ENCODE measurements at regions not wholly inside any gene's neighbourhood (a gene's known extent, or its start where the extent isn't known, plus 50 kb on each side); places are given as distances from the start of the nearest gene placed in this dataset.
"Not testable (repeated sequence)": the region's sequence is repeated elsewhere in the genome, so short reads cannot be mapped to it uniquely, and the experiment has no call there.

GRCh38 chr16:22711847-22712246 lies 102.1 kb upstream of the HS3ST2 start:
- no peak for DNase-seq (ENCODE audit: low read depth in 2 of 2)

DNA sequence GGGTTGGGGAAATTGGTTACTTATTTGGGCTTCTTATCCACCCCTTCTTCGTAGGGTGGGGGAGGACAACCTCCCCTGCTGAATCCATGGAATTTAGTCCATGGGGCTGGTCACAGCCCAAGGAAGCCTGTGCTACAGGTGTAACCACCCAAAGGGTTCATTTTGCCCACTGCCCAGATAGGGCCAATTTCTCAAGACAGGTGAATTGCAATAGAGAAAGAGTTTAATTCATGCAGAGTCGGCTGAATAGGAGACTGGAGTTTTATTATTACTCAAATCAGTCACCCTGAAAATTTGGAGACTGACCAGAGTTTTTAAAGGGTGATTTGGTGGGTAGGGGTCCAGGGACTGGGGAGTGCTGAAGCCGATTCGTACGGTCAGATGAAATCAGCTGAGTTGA lies 101.5 kb upstream of the HS3ST2 start:
- no peak for DNase-seq (ENCODE audit: low read depth in 2 of 2)

DNA sequence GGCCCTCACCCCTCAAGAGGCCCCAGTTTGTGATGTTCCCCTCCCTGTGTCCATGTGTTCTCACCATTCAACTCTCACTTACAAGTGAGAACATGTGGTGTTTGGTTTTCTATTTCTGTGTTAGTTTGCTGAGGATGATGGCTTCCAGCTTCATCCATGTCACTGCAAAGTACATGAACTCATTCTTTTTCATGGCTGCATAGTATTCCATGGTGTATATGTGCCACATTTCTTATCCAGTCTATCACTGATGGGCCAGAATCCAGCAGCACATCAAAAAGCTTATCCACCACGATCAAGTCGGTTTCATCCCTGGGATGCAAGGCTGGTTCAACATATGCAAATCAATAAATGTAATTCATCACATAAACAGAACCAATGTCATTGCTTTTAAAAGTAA lies 95.4 kb upstream of the HS3ST2 start:
- not testable (repeated sequence) for DNase-seq (ENCODE audit: low read depth in 2 of 2)

DNA sequence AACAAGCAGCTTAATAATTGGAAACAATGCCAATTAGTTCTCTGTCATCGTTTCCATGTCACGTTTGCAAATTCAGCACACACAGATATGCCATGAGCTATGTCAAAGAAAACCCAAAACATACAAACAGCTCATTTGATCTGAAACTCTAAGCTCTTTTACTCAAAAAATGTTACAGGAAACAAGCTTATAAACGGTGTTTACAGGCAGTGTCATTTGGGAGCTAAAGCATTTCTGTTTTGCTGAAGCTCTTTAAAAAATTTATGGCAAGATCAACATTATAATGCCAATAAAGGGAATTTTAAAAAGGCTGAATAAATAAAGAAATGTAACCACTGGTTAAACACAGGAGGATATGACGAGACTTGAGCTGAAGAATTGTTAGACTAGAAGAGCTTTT lies 94.0 kb upstream of the HS3ST2 start:
- no peak for DNase-seq (ENCODE audit: low read depth in 2 of 2)

GRCh38 chr16:22721511-22722100 lies 92.4 kb upstream of the HS3ST2 start:
- no peak for DNase-seq (ENCODE audit: low read depth in 2 of 2)

- not testable (repeated sequence) for DNase-seq (ENCODE audit: low read depth in 2 of 2)
Observed at GRCh38 chr16:22722551-22723541, 91.1 kb upstream of the HS3ST2 start.

- no peak for DNase-seq (ENCODE audit: low read depth in 2 of 2)
Observed at GRCh38 chr16:22726868-22727267, 87.1 kb upstream of the HS3ST2 start.

GRCh38 chr16:22727285-22728166 lies 86.4 kb upstream of the HS3ST2 start:
- no peak for DNase-seq (ENCODE audit: low read depth in 2 of 2)

DNA sequence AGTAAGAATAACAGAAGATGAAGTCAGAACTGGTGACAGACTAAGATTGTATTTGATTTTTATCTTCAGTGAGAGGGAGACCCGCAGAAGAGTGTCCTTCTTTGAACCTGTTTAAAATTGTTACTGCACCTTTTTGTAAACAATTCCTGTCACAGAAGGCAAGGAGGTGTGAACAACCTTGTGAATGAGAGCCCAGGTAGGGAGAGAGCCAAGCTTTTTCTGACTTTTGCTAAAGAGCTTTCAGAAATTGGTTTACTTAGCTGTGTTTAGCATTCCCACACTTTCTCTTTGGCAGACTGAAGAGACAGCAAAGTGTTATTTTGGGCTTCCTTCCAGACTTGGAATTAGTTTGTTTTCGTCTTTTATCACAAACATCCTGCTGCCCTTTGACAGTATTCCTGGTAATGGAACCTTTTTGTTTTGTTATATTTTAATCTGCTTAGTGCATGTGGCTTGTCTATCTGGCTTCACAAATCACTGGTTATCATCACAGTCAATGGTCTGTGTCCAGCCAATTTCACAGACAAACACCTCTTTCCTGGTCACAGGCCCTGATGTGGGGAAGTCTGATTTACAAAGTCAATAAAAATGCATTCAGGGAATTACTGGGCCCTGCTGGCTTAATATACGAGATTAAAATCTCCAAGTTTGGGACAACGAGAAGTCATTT lies 85.7 kb upstream of the HS3ST2 start:
- peak; percentile 48 to 73 for DNase-seq (ENCODE audit: low read depth in 2 of 2)

- no peak for DNase-seq (ENCODE audit: low read depth in 2 of 2)
Observed at GRCh38 chr16:22732400-22732799, 81.6 kb upstream of the HS3ST2 start.

GRCh38 chr16:22732959-22733358 lies 81.0 kb upstream of the HS3ST2 start:
- DNase-seq (ENCODE audit: low read depth in 2 of 2), result no peak

- DNase-seq (ENCODE audit: low read depth in 2 of 2), result no peak
Observed at GRCh38 chr16:22734368-22734767, 79.6 kb upstream of the HS3ST2 start.

DNA sequence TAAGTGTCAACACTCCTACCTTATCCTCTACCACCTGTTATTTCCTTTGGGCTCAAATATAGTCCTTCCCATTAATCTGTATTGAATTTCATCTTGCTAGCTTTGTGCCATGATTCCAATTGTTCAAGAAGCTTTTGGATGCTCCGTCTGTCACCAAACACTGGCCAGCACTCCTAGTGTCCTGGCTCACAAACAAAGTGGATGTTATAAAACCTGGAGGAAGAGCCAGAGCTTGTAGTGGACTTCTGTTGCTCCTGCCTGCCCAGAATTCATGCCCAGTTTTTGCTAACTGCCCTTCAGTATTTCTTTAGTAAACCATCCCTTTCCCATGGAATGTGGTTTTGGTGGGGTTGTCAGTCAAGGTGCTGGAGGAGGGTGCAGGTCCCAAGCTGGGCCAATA lies 77.2 kb upstream of the HS3ST2 start:
- no peak for DNase-seq (ENCODE audit: low read depth in 2 of 2)

- DNase-seq (ENCODE audit: low read depth in 2 of 2), result no peak
Observed at GRCh38 chr16:22739077-22739476, 74.9 kb upstream of the HS3ST2 start.

GRCh38 chr16:22743401-22743800 lies 70.6 kb upstream of the HS3ST2 start:
- DNase-seq (ENCODE audit: low read depth in 2 of 2), result no peak

DNA sequence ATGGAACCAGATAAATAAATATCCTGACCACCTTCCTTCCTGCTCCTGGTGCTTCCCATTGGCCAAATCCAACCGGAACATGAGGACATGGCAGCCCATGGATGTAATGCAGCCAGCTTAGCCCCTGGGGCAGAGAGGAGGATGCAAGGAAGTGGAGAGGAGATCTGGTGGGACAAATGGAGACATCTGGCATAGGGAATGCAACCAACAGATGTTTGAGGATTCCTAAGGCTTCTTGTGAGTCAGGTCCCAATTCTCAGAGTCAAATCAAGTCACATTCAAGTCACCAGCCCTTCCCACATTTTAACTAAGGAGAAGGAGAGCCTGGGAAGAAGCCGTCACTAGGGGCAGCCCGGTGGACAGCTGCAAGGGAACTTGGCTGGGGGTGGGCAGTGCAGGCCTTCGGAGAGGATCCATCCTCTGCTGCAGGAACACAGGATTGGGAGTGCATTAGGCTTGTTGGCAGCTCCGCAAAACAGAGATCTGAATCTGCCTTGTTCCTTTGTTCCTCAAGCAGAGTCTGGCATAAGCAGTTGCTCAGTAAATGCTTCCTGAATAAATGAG lies 62.8 kb upstream of the HS3ST2 start:
- DNase-seq (ENCODE audit: low read depth in 2 of 2), result no peak

GRCh38 chr16:22751685-22752084 lies 62.3 kb upstream of the HS3ST2 start:
- DNase-seq (ENCODE audit: low read depth in 2 of 2), result no peak

DNA sequence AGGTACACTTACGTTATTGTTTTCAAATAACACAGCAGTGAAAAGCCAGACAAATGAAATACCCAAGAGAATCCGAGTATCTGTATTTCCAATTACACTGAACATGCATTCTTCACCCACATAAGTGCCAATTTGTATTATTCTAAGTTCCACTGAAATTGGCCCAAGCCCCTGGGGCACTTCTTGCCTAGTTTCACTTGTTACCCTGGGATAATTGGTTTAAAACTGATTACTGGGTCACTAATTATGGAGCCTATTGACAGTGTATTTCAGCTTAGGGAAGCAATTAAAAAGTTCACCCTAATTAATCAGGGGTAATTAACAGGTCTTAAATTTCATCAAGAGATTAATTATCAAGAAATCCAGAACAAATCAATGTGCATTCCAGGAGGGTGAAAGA lies 60.5 kb upstream of the HS3ST2 start:
- no peak for DNase-seq (ENCODE audit: low read depth in 2 of 2)

DNA sequence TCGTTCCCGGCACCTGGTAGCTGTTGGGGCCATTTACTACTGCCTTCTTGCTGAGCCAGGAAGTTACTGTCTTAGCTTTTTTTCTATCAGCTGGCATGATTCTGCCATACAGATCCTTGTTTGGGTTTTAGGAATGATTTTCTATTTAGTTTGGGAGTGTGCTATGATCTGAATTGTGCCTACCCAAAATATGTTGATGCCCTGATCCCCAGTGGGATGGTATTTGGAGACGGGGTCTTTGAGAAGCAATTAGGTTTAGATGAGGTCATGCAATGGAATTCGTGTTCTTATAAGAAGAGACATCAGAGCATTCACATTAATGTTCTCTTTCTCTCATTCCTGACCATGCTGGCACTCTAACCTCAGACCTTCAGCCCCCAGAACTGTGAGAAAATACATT lies 59.4 kb upstream of the HS3ST2 start:
- DNase-seq (ENCODE audit: low read depth in 2 of 2), result no peak

- DNase-seq (ENCODE audit: low read depth in 2 of 2), result no peak
Observed at GRCh38 chr16:22757202-22757601, 56.8 kb upstream of the HS3ST2 start.

- DNase-seq (ENCODE audit: low read depth in 2 of 2), result no peak
Observed at GRCh38 chr16:22762486-22762885, 51.5 kb upstream of the HS3ST2 start.
